ENCODE measurements at regions not wholly inside any gene's neighbourhood (a gene's known extent, or its start where the extent isn't known, plus 50 kb on each side); places are given as distances from the start of the nearest gene placed in this dataset.

- BruUV-seq (replicated peaks) = no TSS peak
- no peak overlapping the region for H3K4me3 Mint-ChIP-seq (ENCODE audit: unreplicated experiment)
- intact Hi-C loops (cut with micrococcal nuclease) = no loop called here
- peaks cover 6% of the 10 kb centered on the region for H3K4me1 Mint-ChIP-seq (ENCODE audit: insufficient read depth, unreplicated experiment)
- no peaks in the 10 kb centered on the region for H3K27me3 Mint-ChIP-seq (ENCODE audit: insufficient read depth, unreplicated experiment)
- DNase-seq (ENCODE audit: unreplicated experiment) = no peak
- H3K36me3 Mint-ChIP-seq (ENCODE audit: insufficient read depth, unreplicated experiment) = peaks cover 7% of the 10 kb centered on the region
- no peak overlapping the region for H3K27ac Mint-ChIP-seq (ENCODE audit: low read depth, unreplicated experiment)
- H3K9me3 Mint-ChIP-seq (ENCODE audit: unreplicated experiment) = peaks cover 12% of the 10 kb centered on the region
- ChIA-PET CTCF (interaction anchor here (0.6 to 1.8 kb wide), 3 partner anchors 8 to 420 kb away, joined by 3 to 4 read pairs (median 3); no protein-coding TSS in a partner anchor), POLR2A (no interaction called here)
- no peak for TF ChIP-seq CTCF (IDR thresholded peaks at IDR 0.05; ENCODE audit: unreplicated experiment)
Measured at GRCh38 chr5:56305001-56305950, 72.1 kb upstream of the ANKRD55 start.

GRCh38 chr5:56303511-56303910 is 70.4 kb upstream of the ANKRD55 start:
- Mint-ChIP-seq H3K27me3 (ENCODE audit: insufficient read depth, unreplicated experiment) (no peaks in the 10 kb centered on the region), H3K9me3 (ENCODE audit: unreplicated experiment) (peaks cover 12% of the 10 kb centered on the region), H3K4me1 (ENCODE audit: insufficient read depth, unreplicated experiment) (peaks cover 6% of the 10 kb centered on the region), H3K4me3 (ENCODE audit: unreplicated experiment) (no peak overlapping the region), H3K36me3 (ENCODE audit: insufficient read depth, unreplicated experiment) (peaks cover 7% of the 10 kb centered on the region), H3K27ac (ENCODE audit: low read depth, unreplicated experiment) (no peak overlapping the region)
- ChIA-PET POLR2A (no interaction called here), CTCF (interaction anchor here (0.5 to 1.8 kb wide), 5 partner anchors 10 to 597 kb away, joined by 3 to 4 read pairs (median 3); no protein-coding TSS in a partner anchor)
- BruUV-seq (replicated peaks) = no TSS peak
- no peak for TF ChIP-seq CTCF (IDR thresholded peaks at IDR 0.05; ENCODE audit: unreplicated experiment)
- no peak for DNase-seq (ENCODE audit: unreplicated experiment)
- intact Hi-C loops (cut with micrococcal nuclease) = no loop called here

DNA sequence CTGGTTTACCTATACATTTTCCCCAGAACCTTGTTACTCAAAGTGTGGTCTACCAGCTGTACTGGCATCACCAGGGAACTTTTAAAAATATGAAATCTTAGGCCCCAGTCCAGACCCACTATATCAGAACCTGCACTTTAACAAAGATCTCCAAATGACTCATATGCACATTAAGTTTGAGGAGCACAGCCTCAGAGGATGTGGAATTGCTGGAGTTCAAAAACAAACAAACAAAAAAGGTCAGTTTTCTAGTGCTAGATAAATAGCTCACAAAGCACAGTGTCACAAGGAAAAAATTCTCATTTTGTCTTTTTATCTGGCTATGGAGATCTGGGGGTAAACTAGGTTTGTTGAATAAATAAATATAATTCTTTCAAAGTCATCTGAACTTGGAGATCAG is 68.9 kb upstream of the ANKRD55 start:
- POLR2A ChIA-PET = interaction anchor here (0.8 to 1.1 kb wide), 2 partner anchors 49 to 232 kb away, joined by 3 read pairs; no protein-coding TSS in a partner anchor
- H3K27me3 Mint-ChIP-seq (ENCODE audit: insufficient read depth, unreplicated experiment) = no peaks in the 10 kb centered on the region

More for the DNA sequence above, 68.9 kb upstream of the ANKRD55 start:
- peak; percentile 8 for DNase-seq (ENCODE audit: unreplicated experiment)
- H3K9me3 Mint-ChIP-seq (ENCODE audit: unreplicated experiment) = peaks cover 12% of the 10 kb centered on the region
- intact Hi-C loops (cut with micrococcal nuclease) = no loop called here
- BruUV-seq (replicated peaks) = no TSS peak
- H3K27ac Mint-ChIP-seq (ENCODE audit: low read depth, unreplicated experiment) = no peak overlapping the region
- CTCF ChIA-PET = interaction anchor here (0.6 to 1.0 kb wide), 4 partner anchors 11 to 408 kb away, joined by 3 to 4 read pairs (median 3); no protein-coding TSS in a partner anchor
- H3K36me3 Mint-ChIP-seq (ENCODE audit: insufficient read depth, unreplicated experiment) = peaks cover 7% of the 10 kb centered on the region
- H3K4me1 Mint-ChIP-seq (ENCODE audit: insufficient read depth, unreplicated experiment) = peaks cover 6% of the 10 kb centered on the region
- no peak overlapping the region for H3K4me3 Mint-ChIP-seq (ENCODE audit: unreplicated experiment)
- no peak for TF ChIP-seq CTCF (IDR thresholded peaks at IDR 0.05; ENCODE audit: unreplicated experiment)

Data from MCF 10A (cell line).